ENCODE measurements at regions not wholly inside any gene's neighbourhood (a gene's known extent, or its start where the extent isn't known, plus 50 kb on each side); places are given as distances from the start of the nearest gene placed in this dataset.

GRCh38 chr10:55837273-55837672, 523.8 kb downstream of the ZWINT start:
- no peaks in the 10 kb centered on the region for H3K27me3 ChIP-seq (ENCODE audit: control insufficient read depth, extremely low read depth, insufficient read depth, low read length)
- no peak overlapping the region for H3K4me2 ChIP-seq (ENCODE audit: control insufficient read depth, extremely low read depth, insufficient read depth, low read depth, low read length)
- TF ChIP-seq EZH2 (IDR thresholded peaks at IDR 0.05; ENCODE audit: low read length) = no peak
- TF ChIP-seq, protein P1, sequence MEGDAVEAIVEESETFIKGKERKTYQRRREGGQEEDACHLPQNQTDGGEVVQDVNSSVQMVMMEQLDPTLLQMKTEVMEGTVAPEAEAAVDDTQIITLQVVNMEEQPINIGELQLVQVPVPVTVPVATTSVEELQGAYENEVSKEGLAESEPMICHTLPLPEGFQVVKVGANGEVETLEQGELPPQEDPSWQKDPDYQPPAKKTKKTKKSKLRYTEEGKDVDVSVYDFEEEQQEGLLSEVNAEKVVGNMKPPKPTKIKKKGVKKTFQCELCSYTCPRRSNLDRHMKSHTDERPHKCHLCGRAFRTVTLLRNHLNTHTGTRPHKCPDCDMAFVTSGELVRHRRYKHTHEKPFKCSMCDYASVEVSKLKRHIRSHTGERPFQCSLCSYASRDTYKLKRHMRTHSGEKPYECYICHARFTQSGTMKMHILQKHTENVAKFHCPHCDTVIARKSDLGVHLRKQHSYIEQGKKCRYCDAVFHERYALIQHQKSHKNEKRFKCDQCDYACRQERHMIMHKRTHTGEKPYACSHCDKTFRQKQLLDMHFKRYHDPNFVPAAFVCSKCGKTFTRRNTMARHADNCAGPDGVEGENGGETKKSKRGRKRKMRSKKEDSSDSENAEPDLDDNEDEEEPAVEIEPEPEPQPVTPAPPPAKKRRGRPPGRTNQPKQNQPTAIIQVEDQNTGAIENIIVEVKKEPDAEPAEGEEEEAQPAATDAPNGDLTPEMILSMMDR (optimal IDR thresholded peaks at IDR 0.05 in 1 of 3, IDR thresholded peaks at IDR 0.05 in 1 of 3, conservative IDR thresholded peaks at IDR 0.05 in 1 of 3; ENCODE audit: extremely low read depth in 1 of 3, insufficient read depth in 2 of 3, low read length in 3 of 3) = no peak
- H3K9me1 ChIP-seq (ENCODE audit: control insufficient read depth, extremely low read depth, insufficient read depth, low read length) = no peaks in the 10 kb centered on the region
- no peaks in the 10 kb centered on the region for H3K4me1 ChIP-seq (ENCODE audit: control insufficient read depth, extremely low read depth, insufficient read depth, low read length)
- dilution Hi-C loops (cut with MboI; ENCODE audit: extremely low pct_ligation_motif_present, low sequenced_read_pairs) = no loop called here
- no peak overlapping the region for H3K4me3 ChIP-seq (ENCODE audit: control insufficient read depth in 2 of 3, extremely low read depth in 1 of 3, insufficient read depth in 2 of 3, low read depth in 1 of 3, low read length in 3 of 3)
- FAIRE-seq (no peak), DNase-seq (ENCODE audit: low read depth, low spot score) (no peak)
- no peaks in the 10 kb centered on the region for H3K79me2 ChIP-seq (ENCODE audit: control insufficient read depth, insufficient read depth, low read length)
- H3K27ac ChIP-seq (ENCODE audit: control insufficient read depth, insufficient read depth, low read length) = no peak overlapping the region
- H3K9ac ChIP-seq (ENCODE audit: control insufficient read depth, extremely low read depth, insufficient read depth, low read length) = no peak overlapping the region
- no peaks in the 10 kb centered on the region for H3K9me3 ChIP-seq (ENCODE audit: control insufficient read depth, low read depth, low read length)
- no peaks in the 10 kb centered on the region for H3K36me3 ChIP-seq (ENCODE audit: control insufficient read depth in 2 of 2, extremely low read depth in 1 of 2, insufficient read depth in 2 of 2, low read length in 2 of 2)
- H2AFZ ChIP-seq (ENCODE audit: control insufficient read depth, low read length) = no peak overlapping the region
- H4K20me1 ChIP-seq (ENCODE audit: control insufficient read depth, extremely low read depth, insufficient read depth, low read length) = no peaks in the 10 kb centered on the region

DNA sequence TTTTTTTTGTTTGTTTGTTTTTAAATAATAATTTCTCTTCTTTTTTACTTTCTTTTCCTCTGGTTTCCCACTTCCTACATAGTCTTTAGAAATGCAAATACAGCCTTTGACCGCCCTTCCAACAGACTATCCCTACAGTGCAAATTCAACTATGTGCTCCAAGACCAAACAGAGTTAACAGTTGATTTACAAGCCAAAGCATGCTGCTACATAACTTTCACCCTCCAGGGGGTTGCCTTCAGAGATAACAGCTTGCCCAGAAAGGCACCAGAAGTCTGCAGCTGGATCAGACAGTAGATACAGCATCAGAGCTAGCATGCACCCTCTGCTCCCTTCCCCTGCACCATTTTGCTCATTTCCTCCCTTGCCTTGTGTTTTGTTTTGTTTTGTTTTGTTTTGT, 539.0 kb downstream of the ZWINT start:
- dilution Hi-C loops (cut with MboI; ENCODE audit: extremely low pct_ligation_motif_present, low sequenced_read_pairs) = no loop called here
- Histone ChIP-seq H2AFZ (ENCODE audit: control insufficient read depth, low read length) (no peak overlapping the region), H3K27me3 (ENCODE audit: control insufficient read depth, extremely low read depth, insufficient read depth, low read length) (no peaks in the 10 kb centered on the region), H3K4me3 (ENCODE audit: control insufficient read depth in 2 of 3, extremely low read depth in 1 of 3, insufficient read depth in 2 of 3, low read depth in 1 of 3, low read length in 3 of 3) (no peak overlapping the region), H4K20me1 (ENCODE audit: control insufficient read depth, extremely low read depth, insufficient read depth, low read length) (no peaks in the 10 kb centered on the region), H3K36me3 (ENCODE audit: control insufficient read depth in 2 of 2, extremely low read depth in 1 of 2, insufficient read depth in 2 of 2, low read length in 2 of 2) (no peaks in the 10 kb centered on the region), H3K27ac (ENCODE audit: control insufficient read depth, insufficient read depth, low read length) (no peak overlapping the region), H3K79me2 (ENCODE audit: control insufficient read depth, insufficient read depth, low read length) (no peaks in the 10 kb centered on the region), H3K9ac (ENCODE audit: control insufficient read depth, extremely low read depth, insufficient read depth, low read length) (no peak overlapping the region), H3K4me1 (ENCODE audit: control insufficient read depth, extremely low read depth, insufficient read depth, low read length) (no peaks in the 10 kb centered on the region), H3K9me1 (ENCODE audit: control insufficient read depth, extremely low read depth, insufficient read depth, low read length) (no peaks in the 10 kb centered on the region), H3K9me3 (ENCODE audit: control insufficient read depth, low read depth, low read length) (no peaks in the 10 kb centered on the region), H3K4me2 (ENCODE audit: control insufficient read depth, extremely low read depth, insufficient read depth, low read depth, low read length) (no peak overlapping the region)
- FAIRE-seq (no peak), DNase-seq (ENCODE audit: low read depth, low spot score) (no peak)
- TF ChIP-seq, protein P1 (optimal IDR thresholded peaks at IDR 0.05 in 1 of 3, IDR thresholded peaks at IDR 0.05 in 1 of 3, conservative IDR thresholded peaks at IDR 0.05 in 1 of 3; ENCODE audit: extremely low read depth in 1 of 3, insufficient read depth in 2 of 3, low read length in 3 of 3) = no peak
- no peak for TF ChIP-seq EZH2 (IDR thresholded peaks at IDR 0.05; ENCODE audit: low read length)
